Endothelial cell of umbilical vein (primary cell): ENCODE measurements at regions not wholly inside any gene's neighbourhood (a gene's known extent, or its start where the extent isn't known, plus 50 kb on each side); places are given as distances from the start of the nearest gene placed in this dataset.

Experiments used
- BruUV-seq: library from RNA; stranded (reverse); fragments of 400-500 nt; replicated peaks from 2 replicates; lab custom pipeline; 2021; lab: Mats Ljungman, UMichigan
- CTCF ChIA-PET: fragments of 300-600, 350-600 bp; sonication (Branson Sonifier 250); formaldehyde crosslinking; loops from one replicate; lab custom pipeline; 2021; ENCODE audit warnings: antibody characterized with exemption, inconsistent platforms; lab: Charles Lee
- POLR2A ChIA-PET: fragments of 300-600, 350-600 bp; sonication (Branson Sonifier 250); formaldehyde crosslinking; loops from one replicate; lab custom pipeline; 2021; ENCODE audit warnings: antibody characterized with exemption, inconsistent platforms; lab: Charles Lee
- DNase-seq: peaks from one replicate; pipeline ENCODE4 v3.0.0-alpha.2; 2011; ENCODE audit warnings: low read depth, low spot score
- FAIRE-seq: peaks from 2 replicates; lab custom pipeline; 2011; peaks lifted over from hg19 to GRCh38; lab: Jason Lieb, UNC
- H2AFZ ChIP-seq: 2 replicates; pipeline ENCODE4 v1.6.0; 2012; ENCODE audit warnings: low read depth, low read length, control low read depth, inconsistent platforms
- H3K27ac ChIP-seq: 2 replicates; pipeline ENCODE4 v1.5.1; 2011; ENCODE audit warnings: low read depth, mild to moderate bottlenecking, control low read depth, low read length, moderate library complexity; ENCODE audit not compliant: insufficient read depth
- H3K27me3 ChIP-seq, 2 experiments: 2 replicates each; pipeline versions ENCODE4 v1.6.0 to v1.6.1; 2011; ENCODE audit warnings: low read length in 2 of 2, mixed read lengths in 1 of 2; ENCODE audit not compliant: control insufficient read depth in 2 of 2, insufficient read depth in 2 of 2
- H3K36me3 ChIP-seq, 2 experiments: 2 replicates in 1 of 2; 3 replicates in 1 of 2; pipeline ENCODE4 v1.5.1; 2011; ENCODE audit warnings: low read length in 2 of 2, mild to moderate bottlenecking in 1 of 2, moderate library complexity in 1 of 2; ENCODE audit not compliant: control insufficient read depth in 2 of 2, insufficient read depth in 2 of 2; ENCODE audit errors: extremely low read depth in 1 of 2
- H3K4me1 ChIP-seq: 3 replicates; pipeline ENCODE4 v1.5.1; 2011; ENCODE audit warnings: mild to moderate bottlenecking, low read length; ENCODE audit not compliant: control insufficient read depth, insufficient read depth; ENCODE audit errors: extremely low read depth
- H3K4me2 ChIP-seq: 2 replicates; pipeline ENCODE4 v1.6.1; 2011; ENCODE audit warnings: low read length, control low read depth, mixed read lengths; ENCODE audit not compliant: insufficient read depth
- H3K4me3 ChIP-seq, 3 experiments: fragments of 200-600 bp in 1 of 3; sonication (generic), shearing (Covaris generic) in 1 of 3; replicated peaks in 1 of 3; 2 replicates each; pipeline ENCODE4 v1.5.1; 2011 to 2016; ENCODE audit warnings: control low read depth in 3 of 3, low read length in 3 of 3, mild to moderate bottlenecking in 2 of 3, inconsistent platforms in 1 of 3, low read depth in 1 of 3, moderate library complexity in 1 of 3; ENCODE audit not compliant: insufficient read depth in 1 of 3
- H3K79me2 ChIP-seq: 2 replicates; pipeline ENCODE4 v1.6.0; 2012; ENCODE audit warnings: low read length, inconsistent platforms; ENCODE audit not compliant: control insufficient read depth, insufficient read depth
- H3K9ac ChIP-seq: replicated peaks from 2 replicates; pipeline ENCODE3; 2011; ENCODE audit warnings: low read length, control low read depth; ENCODE audit not compliant: insufficient read depth; ENCODE audit errors: extremely low read depth
- H3K9me1 ChIP-seq: replicated peaks from 3 replicates; pipeline ENCODE4 v1.6.0; 2011; ENCODE audit warnings: mild to moderate bottlenecking, low read length; ENCODE audit not compliant: control insufficient read depth, insufficient read depth; ENCODE audit errors: extremely low read depth
- H3K9me3 ChIP-seq: replicated peaks from 2 replicates; pipeline ENCODE4 v1.5.1; 2012; ENCODE audit warnings: low read length, inconsistent platforms; ENCODE audit not compliant: control insufficient read depth, insufficient read depth
- H4K20me1 ChIP-seq: replicated peaks from 2 replicates; pipeline ENCODE3; 2011; ENCODE audit warnings: mild to moderate bottlenecking, low read length; ENCODE audit not compliant: control insufficient read depth, insufficient read depth; ENCODE audit errors: extremely low read depth
- EZH2 ChIP-seq: IDR thresholded peaks from 2 replicates; pipeline ENCODE4 v1.6.1; 2012; ENCODE audit warnings: borderline replicate concordance, low read depth, mild to moderate bottlenecking, moderate library complexity, low read length, inconsistent platforms; ENCODE audit not compliant: severe bottlenecking
- FOS ChIP-seq: IDR thresholded peaks from 2 replicates; pipeline ENCODE4 v1.6.1; 2011; ENCODE audit warnings: mild to moderate bottlenecking, low read length, moderate library complexity, borderline replicate concordance; ENCODE audit not compliant: insufficient read depth
- GATA2 ChIP-seq: IDR thresholded peaks from 2 replicates; pipeline ENCODE4 v1.7.0; 2011; ENCODE audit warnings: low read depth, mild to moderate bottlenecking, moderate library complexity, mixed read lengths, low read length; ENCODE audit not compliant: insufficient read length, insufficient read depth
- JUN ChIP-seq: IDR thresholded peaks from 2 replicates; pipeline ENCODE4 v1.6.1; 2011; ENCODE audit warnings: borderline replicate concordance, low read depth; ENCODE audit not compliant: insufficient read length, insufficient read depth
- MYC ChIP-seq: IDR thresholded peaks from one replicate; pipeline ENCODE4 v1.6.1; 2011; ENCODE audit warnings: mild to moderate bottlenecking, low read depth, low read length
- POLR2A ChIP-seq: IDR thresholded peaks from 2 replicates; pipeline ENCODE4 v1.6.1; 2012; ENCODE audit warnings: low read depth, mild to moderate bottlenecking, control low read depth, low read length
- POLR2AphosphoS5 ChIP-seq: IDR thresholded peaks from 2 replicates; pipeline ENCODE4 v1.6.1; 2012; ENCODE audit warnings: low read depth, mild to moderate bottlenecking, control low read depth, low read length, moderate library complexity; ENCODE audit not compliant: insufficient read depth
- dilution Hi-C: fragments of 300-500 bp; cut with MboI; formaldehyde crosslinking; loops from one replicate; pipeline ENCODE4 v1.15.0; 2019; ENCODE audit warnings: low sequenced_read_pairs; ENCODE audit not compliant: extremely low pct_ligation_motif_present
- intact Hi-C: fragments of 100-400 bp; cut with micrococcal nuclease; formaldehyde crosslinking; loops from one replicate; pipeline ENCODE4 v1.10.0; 2022
- TF ChIP-seq, protein P1 (sequence below): IDR thresholded peaks from 2 replicates; pipeline ENCODE4 v1.6.1; 2011; ENCODE audit not compliant: insufficient read depth, insufficient read length
- TF ChIP-seq, protein P2 (sequence below), 2 donors: IDR thresholded peaks; 1 replicate in 1 of 2; 2 replicates in 1 of 2; pipeline ENCODE4 v1.5.1; 2011; ENCODE audit warnings: low read length in 2 of 2, mild to moderate bottlenecking in 2 of 2, moderate library complexity in 2 of 2, control low read depth in 1 of 2, inconsistent platforms in 1 of 2, low read depth in 1 of 2; ENCODE audit not compliant: insufficient read depth in 1 of 2; ENCODE audit errors: extremely low read depth in 1 of 2

GRCh38 chr10:124292911-124293615 lies 125.7 kb downstream of the OAT start:
- H3K4me3 ChIP-seq: no peak overlapping the region
- DNase-seq: no peak
- TF ChIP-seq MYC: no peak
- TF ChIP-seq, protein P1, sequence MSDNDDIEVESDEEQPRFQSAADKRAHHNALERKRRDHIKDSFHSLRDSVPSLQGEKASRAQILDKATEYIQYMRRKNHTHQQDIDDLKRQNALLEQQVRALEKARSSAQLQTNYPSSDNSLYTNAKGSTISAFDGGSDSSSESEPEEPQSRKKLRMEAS: no peak
- TF ChIP-seq POLR2AphosphoS5: no peak
- TF ChIP-seq, protein P2, sequence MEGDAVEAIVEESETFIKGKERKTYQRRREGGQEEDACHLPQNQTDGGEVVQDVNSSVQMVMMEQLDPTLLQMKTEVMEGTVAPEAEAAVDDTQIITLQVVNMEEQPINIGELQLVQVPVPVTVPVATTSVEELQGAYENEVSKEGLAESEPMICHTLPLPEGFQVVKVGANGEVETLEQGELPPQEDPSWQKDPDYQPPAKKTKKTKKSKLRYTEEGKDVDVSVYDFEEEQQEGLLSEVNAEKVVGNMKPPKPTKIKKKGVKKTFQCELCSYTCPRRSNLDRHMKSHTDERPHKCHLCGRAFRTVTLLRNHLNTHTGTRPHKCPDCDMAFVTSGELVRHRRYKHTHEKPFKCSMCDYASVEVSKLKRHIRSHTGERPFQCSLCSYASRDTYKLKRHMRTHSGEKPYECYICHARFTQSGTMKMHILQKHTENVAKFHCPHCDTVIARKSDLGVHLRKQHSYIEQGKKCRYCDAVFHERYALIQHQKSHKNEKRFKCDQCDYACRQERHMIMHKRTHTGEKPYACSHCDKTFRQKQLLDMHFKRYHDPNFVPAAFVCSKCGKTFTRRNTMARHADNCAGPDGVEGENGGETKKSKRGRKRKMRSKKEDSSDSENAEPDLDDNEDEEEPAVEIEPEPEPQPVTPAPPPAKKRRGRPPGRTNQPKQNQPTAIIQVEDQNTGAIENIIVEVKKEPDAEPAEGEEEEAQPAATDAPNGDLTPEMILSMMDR (IDR thresholded peaks at IDR 0.05; ENCODE audit: extremely low read depth in 1 of 2, insufficient read depth in 1 of 2, low read depth in 1 of 2, low read length in 2 of 2): no peak
- no peak for TF ChIP-seq FOS
- no peak for TF ChIP-seq EZH2
- TF ChIP-seq POLR2A: no peak
- no peak for TF ChIP-seq JUN
- TF ChIP-seq GATA2: no peak
- H3K27ac ChIP-seq: no peak overlapping the region
- ChIA-PET CTCF (no interaction called here), POLR2A (no interaction called here)
- no peaks in the 10 kb centered on the region for H3K27me3 ChIP-seq
- H3K4me2 ChIP-seq: no peak overlapping the region
- no peaks in the 10 kb centered on the region for H3K9me1 ChIP-seq
- H2AFZ ChIP-seq: no peak overlapping the region
- no peak for FAIRE-seq
- no peaks in the 10 kb centered on the region for H4K20me1 ChIP-seq
- no peaks in the 10 kb centered on the region for H3K36me3 ChIP-seq
- intact Hi-C loops: no loop called here
- dilution Hi-C loops: no loop called here
- BruUV-seq: no TSS peak
- no peak overlapping the region for H3K9ac ChIP-seq
- no peaks in the 10 kb centered on the region for H3K9me3 ChIP-seq
- no peaks in the 10 kb centered on the region for H3K4me1 ChIP-seq
- no peaks in the 10 kb centered on the region for H3K79me2 ChIP-seq
